ENCODE measurements at regions not wholly inside any gene's neighbourhood (a gene's known extent, or its start where the extent isn't known, plus 50 kb on each side); places are given as distances from the start of the nearest gene placed in this dataset.
A peak's percentile ranks its signal among the peaks of the same experiment; 100 is the strongest.

DNA sequence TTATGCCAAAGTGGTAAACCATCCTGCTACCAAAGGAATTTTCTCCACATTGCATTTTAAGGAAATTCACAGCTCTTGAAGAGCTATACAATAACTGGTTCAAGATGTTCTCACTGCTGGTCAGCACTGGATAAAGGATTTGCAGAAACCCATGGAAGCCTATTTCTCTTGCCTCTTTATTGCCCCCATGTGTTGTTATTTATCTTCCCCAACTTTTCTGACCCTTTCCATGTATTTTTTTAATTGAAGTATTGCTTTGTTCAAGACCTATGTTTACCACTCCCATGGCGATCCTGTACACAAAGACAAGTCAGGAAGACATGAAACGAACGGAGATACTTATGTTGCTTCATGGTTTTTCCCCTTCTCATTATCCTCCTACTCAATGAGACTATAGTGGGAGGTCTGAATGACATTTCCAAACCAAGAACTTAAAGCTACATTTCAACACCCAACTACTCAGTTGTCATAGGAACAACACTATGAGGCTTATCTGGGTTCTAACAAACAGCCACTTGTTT is 566.4 kb upstream of the DIPK2B start:
- no peak for DNase-seq (ENCODE audit: low read depth in 1 of 2, low spot score in 1 of 2)
- no peak for TF ChIP-seq JUND (IDR thresholded peaks at IDR 0.05; ENCODE audit: low read depth)
- in situ Hi-C loops (cut with HindIII; ENCODE audit: low pct_unique_long_range_greater_than_20kb, low sequenced_read_pairs), result no loop called here

- DNase-seq (ENCODE audit: low read depth in 1 of 2, low spot score in 1 of 2), result no peak
- in situ Hi-C loops (cut with HindIII; ENCODE audit: low pct_unique_long_range_greater_than_20kb, low sequenced_read_pairs), result no loop called here
- no peak for TF ChIP-seq JUND (IDR thresholded peaks at IDR 0.05; ENCODE audit: low read depth)
Observed at GRCh38 chrX:45765767-45766166, 565.1 kb upstream of the DIPK2B start.

DNA sequence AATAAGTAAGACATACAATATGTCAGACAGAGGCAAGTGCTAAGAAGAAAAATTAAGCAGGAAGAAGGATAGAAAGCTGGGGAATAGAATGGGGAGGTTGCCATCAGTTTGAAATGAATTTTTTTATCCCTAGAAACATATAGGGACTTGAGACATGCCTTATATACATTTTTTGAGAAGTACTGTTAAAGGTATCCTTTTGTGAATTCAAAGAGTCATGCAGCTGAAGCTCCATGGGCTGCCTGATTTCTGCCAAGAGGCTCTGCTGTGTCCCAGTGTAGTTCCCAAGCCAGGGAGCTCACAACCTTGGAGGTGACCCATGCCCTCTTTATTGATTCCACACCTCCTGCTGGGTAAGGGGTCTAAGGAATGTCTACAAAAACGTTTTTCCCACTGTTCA is 564.6 kb upstream of the DIPK2B start:
- DNase-seq (ENCODE audit: low read depth in 1 of 2, low spot score in 1 of 2), result no peak
- in situ Hi-C loops (cut with HindIII; ENCODE audit: low pct_unique_long_range_greater_than_20kb, low sequenced_read_pairs), result no loop called here
- TF ChIP-seq JUND (IDR thresholded peaks at IDR 0.05; ENCODE audit: low read depth), result no peak

DNA sequence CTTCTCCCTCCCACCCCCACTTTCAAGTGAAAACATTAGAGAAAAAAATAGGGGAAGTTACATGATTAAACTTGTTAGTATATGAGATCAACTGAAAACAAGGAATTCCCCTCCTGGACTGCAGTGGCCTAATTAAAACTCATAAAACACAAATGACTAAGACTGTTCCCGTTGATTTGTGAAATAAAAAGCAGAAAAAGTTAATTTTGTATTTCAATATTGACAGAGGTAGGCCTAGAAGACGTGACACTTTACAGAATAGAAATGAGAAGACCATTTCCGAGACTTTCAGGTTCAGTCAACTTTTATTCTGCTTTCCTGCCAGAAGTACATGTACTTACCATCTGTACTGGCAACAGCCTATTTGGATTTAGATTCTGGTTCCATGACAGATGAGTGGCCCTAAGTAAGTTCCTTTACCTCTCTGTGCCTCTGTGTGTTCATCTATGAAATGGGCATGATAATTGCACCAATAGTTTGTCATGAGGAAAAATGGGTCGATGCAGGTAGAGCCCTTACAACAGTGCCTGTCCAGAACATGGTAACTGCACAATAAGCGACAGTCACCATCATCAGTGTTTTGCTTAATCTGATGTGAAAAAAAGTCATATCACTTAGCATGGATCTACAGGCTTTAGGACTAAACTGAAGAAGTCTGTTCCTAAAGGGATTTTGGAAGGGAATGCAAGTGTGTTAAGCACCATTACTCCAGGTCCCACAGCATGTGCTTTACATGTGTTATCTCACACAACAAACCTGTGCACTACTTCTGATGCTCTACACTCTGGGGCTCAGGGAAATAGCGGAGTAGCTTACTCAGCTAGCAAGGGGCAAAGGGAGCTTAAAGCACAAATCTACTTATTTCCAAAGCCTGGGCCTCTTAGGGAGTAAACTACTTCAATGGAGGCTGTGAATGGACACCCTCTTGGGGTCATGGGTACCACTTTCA is 562.3 kb upstream of the DIPK2B start:
- TF ChIP-seq JUND (IDR thresholded peaks at IDR 0.05; ENCODE audit: low read depth), result no peak
- in situ Hi-C loops (cut with HindIII; ENCODE audit: low pct_unique_long_range_greater_than_20kb, low sequenced_read_pairs), result no loop called here
- DNase-seq (ENCODE audit: low read depth in 1 of 2, low spot score in 1 of 2), result no peak

DNA sequence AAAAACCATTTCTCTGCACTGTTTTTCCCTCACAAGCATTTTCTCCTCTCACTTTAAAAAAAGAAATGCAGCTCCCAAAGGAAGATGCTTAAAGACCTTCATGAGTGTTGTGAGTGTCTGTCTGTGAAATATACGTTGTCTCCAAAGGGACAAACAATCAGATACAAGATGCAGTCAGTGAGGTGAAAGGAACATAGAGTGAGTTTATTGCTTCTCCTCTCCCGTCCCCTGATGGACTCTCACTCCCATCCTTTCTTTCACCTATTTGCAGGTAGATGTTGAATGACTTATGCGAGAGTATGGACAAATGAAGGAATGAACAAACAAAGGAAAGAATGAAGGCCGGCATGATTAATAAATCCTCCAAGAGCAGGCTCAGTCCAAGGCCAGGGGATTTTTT is 561.2 kb upstream of the DIPK2B start:
- TF ChIP-seq JUND (IDR thresholded peaks at IDR 0.05; ENCODE audit: low read depth), result no peak
- in situ Hi-C loops (cut with HindIII; ENCODE audit: low pct_unique_long_range_greater_than_20kb, low sequenced_read_pairs), result no loop called here
- no peak for DNase-seq (ENCODE audit: low read depth in 1 of 2, low spot score in 1 of 2)

GRCh38 chrX:45760187-45760742 is 559.6 kb upstream of the DIPK2B start:
- no peak for TF ChIP-seq JUND (IDR thresholded peaks at IDR 0.05; ENCODE audit: low read depth)
- DNase-seq (ENCODE audit: low read depth in 1 of 2, low spot score in 1 of 2), result no peak
- in situ Hi-C loops (cut with HindIII; ENCODE audit: low pct_unique_long_range_greater_than_20kb, low sequenced_read_pairs), result no loop called here

DNA sequence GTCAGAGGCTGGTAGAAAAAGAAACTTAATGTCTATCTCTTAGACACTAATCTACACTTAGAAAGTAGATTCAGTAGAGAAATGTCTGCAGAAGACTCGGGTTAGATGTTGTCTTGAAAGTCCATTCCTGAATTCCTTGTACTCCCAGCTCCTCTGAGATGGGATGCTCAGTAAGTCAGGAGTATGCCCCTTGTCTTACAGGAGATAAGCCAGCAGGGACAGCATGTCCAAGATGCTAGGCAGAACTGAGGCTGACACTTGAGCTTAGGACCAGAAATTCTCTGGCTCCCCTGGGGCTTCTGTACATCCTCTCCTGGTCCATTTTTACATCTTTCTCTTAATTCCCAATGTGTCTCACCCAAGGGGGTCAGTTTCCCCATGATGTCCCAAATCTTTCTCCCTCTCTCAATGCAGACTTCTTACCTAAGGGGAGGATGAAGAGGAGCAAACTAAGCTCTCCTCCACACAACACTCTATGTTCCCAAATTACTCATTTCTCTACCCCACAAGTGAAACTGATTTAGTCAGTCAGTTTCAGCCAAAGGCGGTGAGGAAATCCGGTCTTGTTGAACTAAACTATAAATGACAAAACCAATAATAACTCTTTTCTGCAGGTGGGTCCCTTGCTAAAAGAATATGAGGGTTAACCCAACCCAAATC is 558.2 kb upstream of the DIPK2B start:
- no peak for DNase-seq (ENCODE audit: low read depth in 1 of 2, low spot score in 1 of 2)
- in situ Hi-C loops (cut with HindIII; ENCODE audit: low pct_unique_long_range_greater_than_20kb, low sequenced_read_pairs), result no loop called here

DNA sequence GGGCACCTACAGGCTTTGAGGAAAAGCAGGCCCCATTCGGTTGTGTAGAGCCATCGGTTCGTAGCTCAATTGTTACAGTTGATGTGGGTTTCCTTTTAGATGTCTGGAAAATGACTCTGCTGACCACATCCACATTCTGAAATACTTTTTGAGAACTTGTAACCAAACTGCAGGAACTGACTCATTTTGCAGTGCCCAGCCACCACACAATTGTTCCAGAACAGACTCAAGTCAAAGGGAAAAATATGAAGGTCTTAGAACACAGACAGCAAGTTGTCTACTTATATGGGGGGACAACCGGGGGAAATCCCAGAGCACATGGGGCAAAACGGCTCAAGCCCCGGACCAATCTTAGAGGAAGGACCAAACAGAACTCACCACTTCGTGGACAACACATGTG is 557.6 kb upstream of the DIPK2B start:
- in situ Hi-C loops (cut with HindIII; ENCODE audit: low pct_unique_long_range_greater_than_20kb, low sequenced_read_pairs), result no loop called here
- no peak for DNase-seq (ENCODE audit: low read depth in 1 of 2, low spot score in 1 of 2)
- TF ChIP-seq JUND (IDR thresholded peaks at IDR 0.05; ENCODE audit: low read depth), result no peak

More for the DNA sequence above, 558.2 kb upstream of the DIPK2B start:
- TF ChIP-seq JUND (IDR thresholded peaks at IDR 0.05; ENCODE audit: low read depth), result no peak

DNA sequence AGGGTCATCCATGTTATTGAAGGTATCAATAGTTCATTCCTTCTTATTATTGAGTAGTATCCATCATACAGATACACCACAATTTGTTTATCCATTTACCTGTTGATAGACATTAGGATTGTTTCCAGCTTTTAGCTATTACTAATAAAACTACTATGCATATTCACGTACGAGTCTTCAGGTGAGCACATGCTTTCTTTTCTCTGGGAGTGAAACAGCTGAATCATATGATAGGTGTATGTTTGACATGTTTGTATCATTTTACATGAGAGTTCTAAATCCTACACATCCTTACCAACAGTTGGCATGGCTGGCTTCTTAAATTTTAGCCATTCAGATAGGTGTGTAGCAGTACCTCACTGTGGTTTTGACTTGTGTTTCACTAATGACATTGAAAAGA is 556.6 kb upstream of the DIPK2B start:
- in situ Hi-C loops (cut with HindIII; ENCODE audit: low pct_unique_long_range_greater_than_20kb, low sequenced_read_pairs), result no loop called here
- TF ChIP-seq JUND (IDR thresholded peaks at IDR 0.05; ENCODE audit: low read depth), result no peak
- no peak for DNase-seq (ENCODE audit: low read depth in 1 of 2, low spot score in 1 of 2)

GRCh38 chrX:45756557-45756956 is 555.9 kb upstream of the DIPK2B start:
- TF ChIP-seq JUND (IDR thresholded peaks at IDR 0.05; ENCODE audit: low read depth), result no peak
- in situ Hi-C loops (cut with HindIII; ENCODE audit: low pct_unique_long_range_greater_than_20kb, low sequenced_read_pairs), result no loop called here
- DNase-seq (ENCODE audit: low read depth in 1 of 2, low spot score in 1 of 2), result peak in 1 of 2 experiments; percentile 9

GRCh38 chrX:45755703-45756102 is 555.0 kb upstream of the DIPK2B start:
- in situ Hi-C loops (cut with HindIII; ENCODE audit: low pct_unique_long_range_greater_than_20kb, low sequenced_read_pairs), result no loop called here
- TF ChIP-seq JUND (IDR thresholded peaks at IDR 0.05; ENCODE audit: low read depth), result no peak
- DNase-seq (ENCODE audit: low read depth in 1 of 2, low spot score in 1 of 2), result no peak

GRCh38 chrX:45751156-45751555 is 550.5 kb upstream of the DIPK2B start:
- no peak for TF ChIP-seq JUND (IDR thresholded peaks at IDR 0.05; ENCODE audit: low read depth)
- in situ Hi-C loops (cut with HindIII; ENCODE audit: low pct_unique_long_range_greater_than_20kb, low sequenced_read_pairs), result no loop called here
- no peak for DNase-seq (ENCODE audit: low read depth in 1 of 2, low spot score in 1 of 2)

DNA sequence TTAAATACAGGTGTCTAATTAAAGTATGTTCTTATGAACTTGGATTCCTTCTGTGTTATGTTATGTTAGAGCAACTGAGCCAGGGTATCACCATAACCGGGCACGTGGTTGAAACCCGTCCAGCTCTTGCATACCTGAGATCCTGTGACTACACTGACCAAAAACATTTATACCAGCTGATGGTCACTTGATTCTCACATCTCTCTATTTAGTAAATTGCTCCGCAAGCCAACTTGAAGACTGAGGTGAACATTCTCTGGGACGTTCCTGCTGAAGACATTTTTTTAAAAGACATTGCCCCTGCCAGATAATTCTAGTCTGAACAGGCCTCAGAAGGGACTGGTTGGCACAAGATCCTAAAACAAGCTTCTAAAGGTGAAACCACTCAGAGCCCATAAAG is 550.0 kb upstream of the DIPK2B start:
- no peak for TF ChIP-seq JUND (IDR thresholded peaks at IDR 0.05; ENCODE audit: low read depth)
- DNase-seq (ENCODE audit: low read depth in 1 of 2, low spot score in 1 of 2), result no peak
- in situ Hi-C loops (cut with HindIII; ENCODE audit: low pct_unique_long_range_greater_than_20kb, low sequenced_read_pairs), result no loop called here
